ENCODE measurements at regions not wholly inside any gene's neighbourhood (a gene's known extent, or its start where the extent isn't known, plus 50 kb on each side); places are given as distances from the start of the nearest gene placed in this dataset.

DNA sequence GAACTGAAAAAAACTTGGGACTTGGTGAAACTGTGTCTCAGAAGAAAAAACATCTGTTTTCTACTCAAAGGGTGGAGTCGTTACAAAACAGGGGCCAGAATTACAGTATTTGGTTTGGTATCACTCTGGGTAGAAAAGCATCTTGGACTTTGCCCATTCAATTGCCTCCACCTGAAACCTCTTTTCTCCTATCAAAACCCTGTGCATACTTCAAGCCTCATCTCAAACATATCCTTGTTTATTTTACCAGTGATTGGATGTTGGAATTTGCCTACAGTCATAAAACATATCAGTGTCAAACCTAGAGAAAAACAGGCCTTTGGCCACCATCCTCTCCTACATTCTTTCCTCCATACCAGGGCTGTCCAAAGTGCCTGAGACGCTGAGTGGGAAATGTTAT, 281.5 kb downstream of the PLPP3 start:
- Histone ChIP-seq H3K4me3 (replicated peaks; ENCODE audit: insufficient read depth, low read length) (no peak overlapping the region), H3K27ac (replicated peaks) (no peak overlapping the region), H3K27me3 (ENCODE audit: insufficient read depth, poor library complexity, severe bottlenecking) (no peaks in the 10 kb centered on the region)
- DNase-seq (ENCODE audit: low read depth in 1 of 2, low spot score in 1 of 2), result no peak
- TF ChIP-seq SPI1 (IDR thresholded peaks at IDR 0.05; ENCODE audit: borderline replicate concordance, low read depth) (no peak), GABPA (IDR thresholded peaks at IDR 0.05; ENCODE audit: low read depth) (no peak), POLR2AphosphoS5 (IDR thresholded peaks at IDR 0.05; ENCODE audit: low read depth) (no peak)
- TF ChIP-seq, protein P1, sequence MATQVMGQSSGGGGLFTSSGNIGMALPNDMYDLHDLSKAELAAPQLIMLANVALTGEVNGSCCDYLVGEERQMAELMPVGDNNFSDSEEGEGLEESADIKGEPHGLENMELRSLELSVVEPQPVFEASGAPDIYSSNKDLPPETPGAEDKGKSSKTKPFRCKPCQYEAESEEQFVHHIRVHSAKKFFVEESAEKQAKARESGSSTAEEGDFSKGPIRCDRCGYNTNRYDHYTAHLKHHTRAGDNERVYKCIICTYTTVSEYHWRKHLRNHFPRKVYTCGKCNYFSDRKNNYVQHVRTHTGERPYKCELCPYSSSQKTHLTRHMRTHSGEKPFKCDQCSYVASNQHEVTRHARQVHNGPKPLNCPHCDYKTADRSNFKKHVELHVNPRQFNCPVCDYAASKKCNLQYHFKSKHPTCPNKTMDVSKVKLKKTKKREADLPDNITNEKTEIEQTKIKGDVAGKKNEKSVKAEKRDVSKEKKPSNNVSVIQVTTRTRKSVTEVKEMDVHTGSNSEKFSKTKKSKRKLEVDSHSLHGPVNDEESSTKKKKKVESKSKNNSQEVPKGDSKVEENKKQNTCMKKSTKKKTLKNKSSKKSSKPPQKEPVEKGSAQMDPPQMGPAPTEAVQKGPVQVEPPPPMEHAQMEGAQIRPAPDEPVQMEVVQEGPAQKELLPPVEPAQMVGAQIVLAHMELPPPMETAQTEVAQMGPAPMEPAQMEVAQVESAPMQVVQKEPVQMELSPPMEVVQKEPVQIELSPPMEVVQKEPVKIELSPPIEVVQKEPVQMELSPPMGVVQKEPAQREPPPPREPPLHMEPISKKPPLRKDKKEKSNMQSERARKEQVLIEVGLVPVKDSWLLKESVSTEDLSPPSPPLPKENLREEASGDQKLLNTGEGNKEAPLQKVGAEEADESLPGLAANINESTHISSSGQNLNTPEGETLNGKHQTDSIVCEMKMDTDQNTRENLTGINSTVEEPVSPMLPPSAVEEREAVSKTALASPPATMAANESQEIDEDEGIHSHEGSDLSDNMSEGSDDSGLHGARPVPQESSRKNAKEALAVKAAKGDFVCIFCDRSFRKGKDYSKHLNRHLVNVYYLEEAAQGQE (IDR thresholded peaks at IDR 0.05; ENCODE audit: insufficient replicate concordance, low read depth), result no peak
- TF ChIP-seq, protein P2, sequence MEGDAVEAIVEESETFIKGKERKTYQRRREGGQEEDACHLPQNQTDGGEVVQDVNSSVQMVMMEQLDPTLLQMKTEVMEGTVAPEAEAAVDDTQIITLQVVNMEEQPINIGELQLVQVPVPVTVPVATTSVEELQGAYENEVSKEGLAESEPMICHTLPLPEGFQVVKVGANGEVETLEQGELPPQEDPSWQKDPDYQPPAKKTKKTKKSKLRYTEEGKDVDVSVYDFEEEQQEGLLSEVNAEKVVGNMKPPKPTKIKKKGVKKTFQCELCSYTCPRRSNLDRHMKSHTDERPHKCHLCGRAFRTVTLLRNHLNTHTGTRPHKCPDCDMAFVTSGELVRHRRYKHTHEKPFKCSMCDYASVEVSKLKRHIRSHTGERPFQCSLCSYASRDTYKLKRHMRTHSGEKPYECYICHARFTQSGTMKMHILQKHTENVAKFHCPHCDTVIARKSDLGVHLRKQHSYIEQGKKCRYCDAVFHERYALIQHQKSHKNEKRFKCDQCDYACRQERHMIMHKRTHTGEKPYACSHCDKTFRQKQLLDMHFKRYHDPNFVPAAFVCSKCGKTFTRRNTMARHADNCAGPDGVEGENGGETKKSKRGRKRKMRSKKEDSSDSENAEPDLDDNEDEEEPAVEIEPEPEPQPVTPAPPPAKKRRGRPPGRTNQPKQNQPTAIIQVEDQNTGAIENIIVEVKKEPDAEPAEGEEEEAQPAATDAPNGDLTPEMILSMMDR (IDR thresholded peaks at IDR 0.05; ENCODE audit: insufficient read depth, low read length), result no peak

DNA sequence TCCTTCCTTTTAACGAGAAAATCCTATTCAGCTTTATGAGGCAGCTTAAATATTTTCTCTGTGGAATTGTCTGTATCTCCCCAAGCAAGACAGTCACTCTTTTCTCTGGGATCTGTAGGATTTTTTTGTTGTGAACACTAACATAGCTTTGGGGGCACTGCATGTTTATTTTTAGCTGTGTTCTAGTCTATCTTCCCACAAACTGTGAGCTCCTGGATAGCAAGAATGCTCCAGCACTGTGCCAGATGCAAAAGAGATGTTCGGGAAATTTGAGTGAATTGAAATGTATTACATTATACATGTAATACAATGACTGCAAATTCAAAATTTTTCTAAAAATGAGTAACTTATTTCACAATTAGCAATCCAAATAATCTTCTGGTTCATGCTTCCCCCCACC, 282.2 kb downstream of the PLPP3 start:
- H3K4me3 ChIP-seq (replicated peaks; ENCODE audit: insufficient read depth, low read length), result no peak overlapping the region
- H3K27me3 ChIP-seq (ENCODE audit: insufficient read depth, poor library complexity, severe bottlenecking), result no peaks in the 10 kb centered on the region
- no peak for DNase-seq (ENCODE audit: low read depth in 1 of 2, low spot score in 1 of 2)
- H3K27ac ChIP-seq (replicated peaks), result no peak overlapping the region
- TF ChIP-seq SPI1 (IDR thresholded peaks at IDR 0.05; ENCODE audit: borderline replicate concordance, low read depth) (no peak), POLR2AphosphoS5 (IDR thresholded peaks at IDR 0.05; ENCODE audit: low read depth) (no peak)

DNA sequence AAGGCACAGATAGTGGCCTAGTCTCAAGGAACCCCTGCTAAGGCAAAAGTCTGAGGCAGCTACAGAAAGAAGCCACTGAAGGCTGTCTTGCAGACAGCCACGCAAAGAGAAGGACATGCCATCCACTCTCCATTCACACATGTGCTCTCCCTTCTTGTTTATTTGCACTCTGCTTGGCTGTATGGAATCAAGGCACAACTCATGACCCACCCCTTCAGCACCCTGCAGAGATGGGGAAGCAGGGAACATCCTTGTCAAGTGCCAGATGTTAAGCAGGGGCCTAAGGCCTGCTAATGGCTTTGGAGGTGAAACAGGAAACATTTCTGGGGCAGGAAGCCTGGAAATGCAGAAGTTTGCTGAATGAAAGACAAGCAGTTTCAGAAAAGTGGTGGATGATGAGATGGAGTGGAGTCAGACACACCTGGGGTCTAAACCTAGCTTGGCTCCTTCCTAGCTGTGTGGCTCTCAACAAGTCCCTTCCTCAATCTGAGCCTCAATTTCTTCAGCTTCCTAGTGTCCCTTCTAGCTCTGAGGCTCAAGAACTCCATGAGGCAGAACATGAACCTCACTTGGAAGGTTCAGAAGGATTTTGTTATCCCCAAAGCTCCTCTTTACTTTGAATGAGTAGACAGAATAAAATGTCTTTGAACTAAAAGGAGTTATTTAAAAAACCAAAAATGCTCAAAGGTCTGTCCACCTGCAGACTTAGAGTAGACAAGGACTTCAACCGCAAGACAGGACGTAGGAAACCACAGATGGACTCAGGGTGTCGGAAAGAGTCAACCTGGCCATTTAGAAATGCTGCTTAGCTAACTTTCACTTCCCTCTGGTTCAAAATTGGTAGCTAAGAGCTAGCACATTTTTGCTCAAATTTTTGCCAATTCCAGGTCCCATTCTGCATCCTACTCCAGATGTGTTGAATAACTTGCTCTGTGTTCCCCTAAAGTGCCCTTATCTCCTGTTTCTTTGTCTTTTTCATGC, 283.1 kb downstream of the PLPP3 start:
- DNase-seq (ENCODE audit: low read depth in 1 of 2, low spot score in 1 of 2), result no peak
- Histone ChIP-seq H3K27ac (replicated peaks) (no peak overlapping the region), H3K4me3 (replicated peaks; ENCODE audit: insufficient read depth, low read length) (no peak overlapping the region), H3K27me3 (ENCODE audit: insufficient read depth, poor library complexity, severe bottlenecking) (no peaks in the 10 kb centered on the region)
- TF ChIP-seq GABPA (IDR thresholded peaks at IDR 0.05; ENCODE audit: low read depth), result no peak
- no peak for TF ChIP-seq POLR2AphosphoS5 (IDR thresholded peaks at IDR 0.05; ENCODE audit: low read depth)
- TF ChIP-seq, protein P2 (IDR thresholded peaks at IDR 0.05; ENCODE audit: insufficient read depth, low read length), result no peak
- TF ChIP-seq, protein P1 (IDR thresholded peaks at IDR 0.05; ENCODE audit: insufficient replicate concordance, low read depth), result no peak
- no peak for TF ChIP-seq SPI1 (IDR thresholded peaks at IDR 0.05; ENCODE audit: borderline replicate concordance, low read depth)

DNA sequence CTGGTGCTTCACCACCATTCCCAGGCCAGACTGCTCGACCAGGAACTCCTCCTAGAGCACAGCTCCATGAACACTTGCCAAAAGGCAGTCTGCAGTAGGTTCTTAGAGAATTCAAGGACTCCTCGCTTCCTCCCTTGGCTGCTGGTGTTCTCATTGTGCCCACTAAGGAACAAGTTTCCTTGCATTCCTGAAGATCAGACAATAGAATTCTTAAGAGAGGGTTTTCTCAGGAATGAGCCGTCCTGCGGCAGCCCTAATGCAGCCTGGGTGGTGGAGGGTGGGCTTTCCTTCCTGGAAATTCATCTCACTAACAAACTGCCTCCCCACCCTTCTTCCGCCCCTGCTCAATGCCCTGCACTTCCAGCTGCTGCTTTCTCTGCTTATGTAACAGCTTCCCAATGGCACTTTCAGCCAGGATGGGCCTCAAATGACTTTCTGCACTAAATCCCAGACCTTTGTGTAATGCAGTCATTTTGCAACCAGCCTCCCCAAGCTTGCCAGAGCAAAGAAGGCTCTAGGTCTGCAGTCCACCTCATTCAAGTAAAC, 287.9 kb downstream of the PLPP3 start:
- H3K27ac ChIP-seq (replicated peaks), result no peak overlapping the region
- H3K4me3 ChIP-seq (replicated peaks; ENCODE audit: insufficient read depth, low read length), result no peak overlapping the region
- DNase-seq (ENCODE audit: low read depth in 1 of 2, low spot score in 1 of 2), result no peak
- no peaks in the 10 kb centered on the region for H3K27me3 ChIP-seq (ENCODE audit: insufficient read depth, poor library complexity, severe bottlenecking)
- TF ChIP-seq, protein P1 (IDR thresholded peaks at IDR 0.05; ENCODE audit: insufficient replicate concordance, low read depth), result no peak
- TF ChIP-seq POLR2AphosphoS5 (IDR thresholded peaks at IDR 0.05; ENCODE audit: low read depth), result no peak
- TF ChIP-seq, protein P2 (IDR thresholded peaks at IDR 0.05; ENCODE audit: insufficient read depth, low read length), result no peak
